Osteocyte (in vitro differentiated cells): ENCODE measurements at regions not wholly inside any gene's neighbourhood (a gene's known extent, or its start where the extent isn't known, plus 50 kb on each side); places are given as distances from the start of the nearest gene placed in this dataset.
A peak's percentile ranks its signal among the peaks of the same experiment; 100 is the strongest.
"Not testable (repeated sequence)": the region's sequence is repeated elsewhere in the genome, so short reads cannot be mapped to it uniquely, and the experiment has no call there.

ENCODE experiments used
- DNase-seq: peaks from one replicate; pipeline ENCODE4 v3.0.0; 2021; ENCODE audit warnings: mixed read lengths; ENCODE audit not compliant: unreplicated experiment; ENCODE audit errors: extremely low spot score
- H3K27ac Mint-ChIP-seq: one replicate; pipeline ENCODE4 v1.8.0; 2021; ENCODE audit warnings: mild to moderate bottlenecking, mixed read lengths; ENCODE audit not compliant: unreplicated experiment
- H3K27me3 Mint-ChIP-seq: one replicate; pipeline ENCODE4 v1.8.0; 2021; ENCODE audit warnings: mixed read lengths; ENCODE audit not compliant: unreplicated experiment
- H3K36me3 Mint-ChIP-seq: one replicate; pipeline ENCODE4 v1.8.0; 2021; ENCODE audit warnings: mixed read lengths; ENCODE audit not compliant: unreplicated experiment
- H3K4me1 Mint-ChIP-seq: one replicate; pipeline ENCODE4 v1.8.0; 2021; ENCODE audit warnings: mixed read lengths; ENCODE audit not compliant: unreplicated experiment
- H3K4me3 Mint-ChIP-seq: one replicate; pipeline ENCODE4 v1.8.0; 2021; ENCODE audit warnings: mild to moderate bottlenecking, moderate library complexity, mixed read lengths; ENCODE audit not compliant: unreplicated experiment
- H3K9me3 Mint-ChIP-seq: one replicate; pipeline ENCODE4 v1.8.0; 2021; ENCODE audit warnings: mixed read lengths; ENCODE audit not compliant: unreplicated experiment
- CTCF ChIP-seq: fragments of 200-600 bp; sonication (generic); IDR thresholded peaks from 2 replicates; pipeline ENCODE4 v1.5.0; 2021; ENCODE audit warnings: antibody characterized with exemption, mild to moderate bottlenecking, moderate library complexity

- Mint-ChIP-seq H3K9me3 (no peaks in the 10 kb centered on the region), H3K27me3 (no peaks in the 10 kb centered on the region), H3K4me1 (peaks cover 18% of the 10 kb centered on the region), H3K4me3 (no peak overlapping the region), H3K36me3 (no peaks in the 10 kb centered on the region), H3K27ac (no peak overlapping the region)
- no peak for TF ChIP-seq CTCF
- DNase-seq: no peak
These were observed 99.5 kb downstream of the GPR85 start for GRCh38 chr7:112987171-112987570.

- Mint-ChIP-seq H3K4me3 (no peak overlapping the region), H3K27me3 (no peaks in the 10 kb centered on the region), H3K36me3 (no peaks in the 10 kb centered on the region), H3K9me3 (no peaks in the 10 kb centered on the region), H3K4me1 (peaks cover 22% of the 10 kb centered on the region), H3K27ac (peak overlapping the region; percentile 45)
- TF ChIP-seq CTCF: no peak
- DNase-seq: no peak
These were observed 100.2 kb downstream of the GPR85 start for GRCh38 chr7:112986256-112987031.

- TF ChIP-seq CTCF: no peak
- H3K9me3 Mint-ChIP-seq: no peaks in the 10 kb centered on the region
- no peak overlapping the region for H3K27ac Mint-ChIP-seq
- H3K36me3 Mint-ChIP-seq: no peaks in the 10 kb centered on the region
- no peak overlapping the region for H3K4me3 Mint-ChIP-seq
- H3K4me1 Mint-ChIP-seq: peaks cover 20% of the 10 kb centered on the region
- DNase-seq: no peak
- no peaks in the 10 kb centered on the region for H3K27me3 Mint-ChIP-seq
These were observed 101.1 kb downstream of the GPR85 start for GRCh38 chr7:112985377-112985987.

DNA sequence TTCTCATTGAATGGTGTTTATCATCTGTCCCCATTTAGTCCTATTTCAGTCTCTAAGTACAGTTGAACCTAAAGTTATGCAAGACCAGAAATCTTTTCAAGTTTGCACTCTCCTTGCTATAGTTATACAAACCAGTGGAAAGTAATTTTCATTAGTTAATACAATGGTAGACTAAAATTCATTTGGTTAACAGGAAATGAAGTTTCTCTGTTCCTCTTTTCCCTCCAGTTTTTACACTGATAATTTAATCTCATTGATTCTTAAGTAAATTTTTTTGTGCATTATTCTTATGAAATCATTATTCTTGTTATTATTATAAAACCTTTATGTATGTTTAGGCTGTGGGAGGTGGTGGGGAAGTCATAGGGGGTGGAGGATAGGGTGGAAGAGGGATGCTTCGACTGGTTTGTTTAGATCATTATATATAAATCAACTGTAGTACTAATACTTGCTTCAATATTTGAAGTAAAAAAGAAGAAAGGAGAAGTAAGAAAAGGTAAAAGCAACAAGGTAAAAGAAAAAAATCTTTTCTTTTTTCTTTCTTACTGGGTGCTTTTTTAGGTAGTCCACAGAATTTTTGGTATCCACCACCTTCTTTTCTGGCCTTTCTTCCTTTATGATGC is 104.1 kb downstream of the GPR85 start:
- TF ChIP-seq CTCF: no peak
- no peak overlapping the region for H3K4me3 Mint-ChIP-seq
- DNase-seq: no peak
- no peaks in the 10 kb centered on the region for H3K27me3 Mint-ChIP-seq
- H3K4me1 Mint-ChIP-seq: peaks cover 17% of the 10 kb centered on the region
- H3K36me3 Mint-ChIP-seq: no peaks in the 10 kb centered on the region
- no peak overlapping the region for H3K27ac Mint-ChIP-seq
- H3K9me3 Mint-ChIP-seq: no peaks in the 10 kb centered on the region

DNA sequence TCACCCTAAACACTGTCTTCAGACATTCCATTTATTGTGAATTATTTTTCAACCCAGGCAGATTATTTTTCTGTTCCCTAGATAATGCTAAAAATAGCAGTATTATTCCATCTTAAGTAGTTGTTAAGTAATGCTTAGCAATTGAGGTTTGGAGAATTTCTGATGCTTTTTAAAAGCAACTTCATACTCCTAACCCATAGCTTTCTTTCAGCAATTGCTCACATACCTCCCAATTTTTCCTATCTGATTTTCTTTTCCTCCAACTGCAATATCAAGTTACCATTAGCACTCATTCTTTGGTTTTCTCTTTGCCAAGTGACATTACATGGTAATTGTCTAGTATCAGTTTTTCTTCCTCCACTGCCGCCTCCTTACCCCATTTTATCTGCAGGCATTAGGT is 104.7 kb downstream of the GPR85 start:
- Mint-ChIP-seq H3K4me1 (peaks cover 11% of the 10 kb centered on the region), H3K9me3 (no peaks in the 10 kb centered on the region), H3K36me3 (no peaks in the 10 kb centered on the region), H3K27me3 (no peaks in the 10 kb centered on the region), H3K27ac (no peak overlapping the region), H3K4me3 (no peak overlapping the region)
- TF ChIP-seq CTCF: no peak
- no peak for DNase-seq

GRCh38 chr7:112979055-112979454 is 107.6 kb downstream of the GPR85 start:
- not testable (repeated sequence) for H3K9me3 Mint-ChIP-seq, H3K27me3 Mint-ChIP-seq, DNase-seq, H3K27ac Mint-ChIP-seq, H3K36me3 Mint-ChIP-seq, H3K4me1 Mint-ChIP-seq, H3K4me3 Mint-ChIP-seq

GRCh38 chr7:112977244-112977955 is 109.2 kb downstream of the GPR85 start:
- H3K36me3 Mint-ChIP-seq, H3K27me3 Mint-ChIP-seq, H3K4me1 Mint-ChIP-seq, H3K27ac Mint-ChIP-seq, H3K9me3 Mint-ChIP-seq, DNase-seq, H3K4me3 Mint-ChIP-seq: not testable (repeated sequence)
